GM23338 (cell line): ENCODE measurements at regions not wholly inside any gene's neighbourhood (a gene's known extent, or its start where the extent isn't known, plus 50 kb on each side); places are given as distances from the start of the nearest gene placed in this dataset.

Experiments
- ATAC-seq: fragments of 200-7000 bp; cut with Tn5 transposase; 3 replicates; pipeline ENCODE4 v1.9.1; 2020
- DNase-seq: peaks from one replicate; pipeline ENCODE4 v3.0.0-alpha.2; 2015; ENCODE audit warnings: low spot score
- H2AFZ ChIP-seq: fragments of 200-600 bp; sonication (generic); 2 replicates; pipeline ENCODE4 v1.8.0; 2016; ENCODE audit warnings: antibody characterized with exemption, mild to moderate bottlenecking, moderate library complexity
- H3F3A ChIP-seq: fragments of 200-600 bp; sonication (generic); replicated peaks from 2 replicates; pipeline ENCODE4 v1.8.0; 2017; ENCODE audit warnings: antibody characterized with exemption, mixed run types, low read depth
- H3K27ac ChIP-seq: fragments of 200-600 bp; sonication (generic); 2 replicates; pipeline ENCODE4 v1.6.1; 2016; ENCODE audit warnings: low read depth
- H3K27me3 ChIP-seq: fragments of 200-600 bp; sonication (generic); 2 replicates; pipeline ENCODE4 v1.8.0; 2016; ENCODE audit warnings: mild to moderate bottlenecking, mixed run types, moderate library complexity; ENCODE audit not compliant: insufficient read depth
- H3K36me3 ChIP-seq: fragments of 200-600 bp; sonication (generic); 2 replicates; pipeline ENCODE4 v1.8.0; 2016; ENCODE audit warnings: mild to moderate bottlenecking; ENCODE audit not compliant: insufficient read depth
- H3K4me1 ChIP-seq: fragments of 200-600 bp; sonication (generic); 2 replicates; pipeline ENCODE4 v1.8.0; 2016; ENCODE audit warnings: mild to moderate bottlenecking, moderate library complexity; ENCODE audit not compliant: insufficient read depth
- H3K4me2 ChIP-seq: fragments of 200-600 bp; sonication (generic); 2 replicates; pipeline ENCODE4 v1.7.1; 2017; ENCODE audit warnings: mixed run types
- H3K4me3 ChIP-seq: fragments of 200-600 bp; sonication (generic); 2 replicates; pipeline ENCODE4 v1.6.1; 2016; ENCODE audit warnings: mixed run types
- H3K79me2 ChIP-seq: fragments of 200-600 bp; sonication (generic); replicated peaks from 2 replicates; pipeline ENCODE4 v1.8.0; 2017; ENCODE audit warnings: mild to moderate bottlenecking; ENCODE audit not compliant: insufficient read depth
- H3K9me2 ChIP-seq: fragments of 200-600 bp; sonication (generic); 2 replicates; pipeline ENCODE4 v1.8.0; 2017; ENCODE audit not compliant: insufficient read depth
- H4K20me1 ChIP-seq: fragments of 200-600 bp; sonication (generic); replicated peaks from 2 replicates; pipeline ENCODE4 v1.8.0; 2017; ENCODE audit warnings: mild to moderate bottlenecking; ENCODE audit not compliant: insufficient read depth
- H3K27ac Mint-ChIP-seq: 2 replicates; pipeline ENCODE4 v1.8.0; 2020; ENCODE audit warnings: inconsistent platforms, mild to moderate bottlenecking, moderate library complexity, mixed read lengths
- H3K27me3 Mint-ChIP-seq: 3 replicates; pipeline ENCODE4 v1.8.0; 2022; ENCODE audit warnings: low read depth, mild to moderate bottlenecking, moderate library complexity, mixed read lengths, inconsistent platforms; ENCODE audit not compliant: insufficient read depth, poor library complexity
- H3K36me3 Mint-ChIP-seq: 3 replicates; pipeline ENCODE4 v1.8.0; 2021; ENCODE audit warnings: low read depth, mild to moderate bottlenecking, inconsistent platforms, moderate library complexity, mixed read lengths
- H3K4me1 Mint-ChIP-seq: 3 replicates; pipeline ENCODE4 v1.8.0; 2020; ENCODE audit warnings: mild to moderate bottlenecking, inconsistent platforms, mixed read lengths
- H3K4me3 Mint-ChIP-seq: 3 replicates; pipeline ENCODE4 v1.8.0; 2021; ENCODE audit warnings: moderate library complexity, mild to moderate bottlenecking, inconsistent platforms, mixed read lengths
- H3K9me3 Mint-ChIP-seq: 3 replicates; pipeline ENCODE4 v1.8.0; 2020; ENCODE audit warnings: moderate library complexity, mild to moderate bottlenecking, inconsistent platforms, mixed read lengths
- CTCF ChIP-seq, 2 experiments: fragments of 200-600 bp in 1 of 2; sonication (generic) in 1 of 2; conservative IDR thresholded peaks; 2 replicates each; pipeline versions ENCODE4 v1.5.1 to v1.6.1; 2016 to 2017; ENCODE audit warnings: antibody characterized with exemption in 2 of 2, low read depth in 2 of 2, mild to moderate bottlenecking in 2 of 2, moderate library complexity in 1 of 2
- ETS1 ChIP-seq: IDR thresholded peaks from 2 replicates; pipeline ENCODE4 v1.6.1; 2016; ENCODE audit warnings: antibody characterized with exemption
- EZH2 ChIP-seq: fragments of 200-600 bp; sonication (generic); IDR thresholded peaks from one replicate; pipeline ENCODE4 v1.8.0; 2017; ENCODE audit warnings: antibody characterized with exemption, mild to moderate bottlenecking, low read depth; ENCODE audit not compliant: unreplicated experiment
- EZH2phosphoT487 ChIP-seq: fragments of 200-600 bp; sonication (generic); IDR thresholded peaks from one replicate; pipeline ENCODE4 v1.8.1; 2018; ENCODE audit warnings: antibody characterized with exemption; ENCODE audit not compliant: unreplicated experiment
- STAT1 ChIP-seq: IDR thresholded peaks from one replicate; pipeline ENCODE4 v1.6.1; 2016; ENCODE audit warnings: antibody characterized with exemption; ENCODE audit not compliant: unreplicated experiment
- ZNF331 ChIP-seq: fragments of 250-450 bp; sonication (Bioruptor Pico); IDR thresholded peaks from 2 replicates; pipeline ENCODE4 v1.5.0; 2020; ENCODE audit warnings: low read depth, mild to moderate bottlenecking, moderate library complexity
- ZNF462 ChIP-seq: fragments of 250-450 bp; sonication (Bioruptor Pico); IDR thresholded peaks from 2 replicates; pipeline ENCODE4 v1.5.0; 2020; ENCODE audit warnings: mild to moderate bottlenecking, moderate library complexity

- TF ChIP-seq ETS1 (no peak), EZH2phosphoT487 (no peak)
Measured at GRCh38 chr3:182104881-182105280, 393.2 kb downstream of the SOX2 start (continued).

- DNase-seq: no peak
- Mint-ChIP-seq H3K27ac (no peak overlapping the region), H3K4me1 (no peaks in the 10 kb centered on the region), H3K27me3 (no peaks in the 10 kb centered on the region), H3K4me3 (no peak overlapping the region), H3K9me3 (peaks cover 13% of the 10 kb centered on the region), H3K36me3 (peaks cover 10% of the 10 kb centered on the region)
- no peaks in the 10 kb centered on the region for H3K4me1 ChIP-seq
- H3K36me3 ChIP-seq: no peaks in the 10 kb centered on the region
- H3K79me2 ChIP-seq: no peaks in the 10 kb centered on the region
- ATAC-seq: no peak
- no peaks in the 10 kb centered on the region for H3F3A ChIP-seq
- no peak overlapping the region for H3K4me3 ChIP-seq
- no peaks in the 10 kb centered on the region for H3K9me2 ChIP-seq
- TF ChIP-seq EZH2phosphoT487 (no peak), CTCF (conservative IDR thresholded peaks at IDR 0.05; ENCODE audit: low read depth in 2 of 2) (no peak), STAT1 (no peak), EZH2 (no peak), ZNF331 (CRISPR knock-in tag) (no peak), ETS1 (no peak), ZNF462 (CRISPR knock-in tag) (no peak)
- H3K27me3 ChIP-seq: no peaks in the 10 kb centered on the region
- no peak overlapping the region for H3K27ac ChIP-seq
- no peaks in the 10 kb centered on the region for H4K20me1 ChIP-seq
- no peak overlapping the region for H2AFZ ChIP-seq
- no peak overlapping the region for H3K4me2 ChIP-seq
Measured at GRCh38 chr3:182105875-182106274, 394.1 kb downstream of the SOX2 start.
